GM12878 (cell line): ENCODE measurements at regions not wholly inside any gene's neighbourhood (a gene's known extent, or its start where the extent isn't known, plus 50 kb on each side); places are given as distances from the start of the nearest gene placed in this dataset.

Experiments used
- ATAC-seq: fragments of 200-7000 bp; cut with Tn5 transposase; 3 replicates; pipeline ENCODE4 v1.9.1; 2020; ENCODE audit warnings: mild to moderate bottlenecking, moderate library complexity
- BruUV-seq: library from RNA; stranded (reverse); fragments of 400-500 nt; replicated peaks from 2 replicates; lab custom pipeline; 2021; lab: Mats Ljungman, UMichigan
- CTCF ChIA-PET: fragments of 300-600 bp; sonication (Branson Sonifier 250); formaldehyde crosslinking; extraction: SDS; loops from one replicate; lab custom pipeline; 2021; ENCODE audit warnings: inconsistent platforms; lab: Yijun Ruan, JAX
- POLR2A ChIA-PET: fragments of 350-600 bp; formaldehyde crosslinking; extraction: SDS; loops from one replicate; lab custom pipeline; 2021; ENCODE audit warnings: inconsistent platforms; lab: Charles Lee
- RAD21 ChIA-PET: fragments of 300-600 bp; sonication (Branson Sonifier 250); formaldehyde crosslinking; loops from one replicate; lab custom pipeline; 2023; ENCODE audit warnings: antibody characterized with exemption; ENCODE audit not compliant: unreplicated experiment; lab: Charles Lee
- SMC1A ChIA-PET: fragments of 300-600 bp; sonication (Branson Sonifier 250); formaldehyde crosslinking; loops from one replicate; lab custom pipeline; 2023; ENCODE audit not compliant: unreplicated experiment, uncharacterized antibody; lab: Charles Lee
- DNase-seq: peaks from one replicate; pipeline ENCODE4 v3.0.0-alpha.2; 2011; ENCODE audit warnings: low read depth, low spot score
- FAIRE-seq: peaks from 3 replicates; lab custom pipeline; 2011; peaks lifted over from hg19 to GRCh38; lab: Jason Lieb, UNC
- H2AFZ ChIP-seq: 2 replicates; pipeline ENCODE4 v1.6.0; 2011; ENCODE audit warnings: low read depth, low read length, control low read depth; ENCODE audit not compliant: control insufficient read depth
- H3K27ac ChIP-seq: 2 replicates; pipeline ENCODE4 v1.5.1; 2011; ENCODE audit warnings: control low read depth; ENCODE audit not compliant: control insufficient read depth, insufficient read depth
- H3K27me3 ChIP-seq, 2 experiments: replicated peaks in 1 of 2; 2 replicates each; pipeline versions ENCODE4 v1.6.0 to v1.6.1; 2011; ENCODE audit warnings: low read length in 1 of 2; ENCODE audit not compliant: control insufficient read depth in 2 of 2, insufficient read depth in 2 of 2
- H3K36me3 ChIP-seq, 2 experiments: 2 replicates each; pipeline ENCODE4 v1.5.1; 2011; ENCODE audit warnings: low read length in 1 of 2; ENCODE audit not compliant: control insufficient read depth in 2 of 2, insufficient read depth in 2 of 2
- H3K4me1 ChIP-seq: 2 replicates; pipeline ENCODE4 v1.6.1; 2011; ENCODE audit warnings: mild to moderate bottlenecking, low read length, moderate library complexity, mixed read lengths; ENCODE audit not compliant: control insufficient read depth, insufficient read depth
- H3K4me2 ChIP-seq: 2 replicates; pipeline ENCODE4 v1.6.0; 2011; ENCODE audit warnings: control low read depth; ENCODE audit not compliant: control insufficient read depth, insufficient read depth
- H3K4me3 ChIP-seq: fragments of 200-600 bp; sonication (generic); 2 replicates; pipeline ENCODE4 v1.5.1; 2016
- H3K79me2 ChIP-seq: 2 replicates; pipeline ENCODE4 v1.6.0; 2011; ENCODE audit warnings: low read length; ENCODE audit not compliant: control insufficient read depth, insufficient read depth
- H3K9ac ChIP-seq: 2 replicates; pipeline ENCODE4 v1.8.0; 2011; ENCODE audit warnings: low read length, control low read depth, mixed read lengths; ENCODE audit not compliant: control insufficient read depth, insufficient read depth
- H3K9me3 ChIP-seq: replicated peaks from 3 replicates; pipeline ENCODE4 v1.5.1; 2011; ENCODE audit warnings: mild to moderate bottlenecking, low read length; ENCODE audit not compliant: control insufficient read depth, insufficient read depth
- H4K20me1 ChIP-seq: 2 replicates; pipeline ENCODE4 v1.6.0; 2011; ENCODE audit not compliant: control insufficient read depth, insufficient read depth
- EGR1 ChIP-seq, 2 experiments: IDR thresholded peaks; 1 replicate in 1 of 2; 2 replicates in 1 of 2; pipeline ENCODE4 v1.6.1; 2011 to 2012; ENCODE audit warnings: low read depth in 2 of 2, low read length in 2 of 2, borderline replicate concordance in 1 of 2, mild to moderate bottlenecking in 1 of 2, moderate library complexity in 1 of 2
- IKZF1 ChIP-seq: fragments of 450-650 bp; conservative IDR thresholded peaks from 2 replicates; pipeline ENCODE4 v1.6.1; 2017; ENCODE audit warnings: antibody characterized with exemption, mild to moderate bottlenecking
- POLR2AphosphoS2 ChIP-seq: IDR thresholded peaks from 2 replicates; pipeline ENCODE4 v1.6.1; 2011; ENCODE audit warnings: low read depth, mild to moderate bottlenecking, low read length, improper control_type of control experiment, moderate library complexity
- POLR2AphosphoS5 ChIP-seq: IDR thresholded peaks from 2 replicates; pipeline ENCODE4 v1.6.1; 2011; ENCODE audit warnings: mild to moderate bottlenecking, low read length, inconsistent platforms
- RAD21 ChIP-seq: IDR thresholded peaks from 2 replicates; pipeline ENCODE4 v1.6.1; 2011; ENCODE audit warnings: mild to moderate bottlenecking, low read depth, low read length, moderate library complexity; ENCODE audit not compliant: insufficient read depth
- RFX5 ChIP-seq: IDR thresholded peaks from 2 replicates; pipeline ENCODE4 v1.6.1; 2011; ENCODE audit warnings: low read depth, low read length, improper control_type of control experiment
- RUNX3 ChIP-seq: IDR thresholded peaks from 2 replicates; pipeline ENCODE4 v1.6.1; 2012; ENCODE audit warnings: low read length, inconsistent platforms
- USF2 ChIP-seq: IDR thresholded peaks from 2 replicates; pipeline ENCODE4 v1.6.1; 2011; ENCODE audit warnings: low read depth, low read length, improper control_type of control experiment, borderline replicate concordance
- ZBTB4 ChIP-seq: fragments of 450-650 bp; formaldehyde crosslinking; IDR thresholded peaks from 2 replicates; pipeline ENCODE4 v1.4.0; 2022; ENCODE audit warnings: mild to moderate bottlenecking, moderate library complexity
- WGBS: methylation state at CpG from one replicate; pipeline ENCODE4 v1.1.6; 2016; ENCODE audit warnings: low lambda C conversion rate; ENCODE audit not compliant: insufficient replicate concordance, insufficient coverage; ENCODE audit errors: missing lambda C conversion rate; 5-methylcytosine and 5-hydroxymethylcytosine counted together
- in situ Hi-C: fragments of 300-500 bp; cut with MboI; formaldehyde crosslinking; loops from 9 replicates; pipeline ENCODE4 v1.14.3; 2018; ENCODE audit warnings: mixed read lengths
- intact Hi-C: fragments of 100-400 bp; cut with micrococcal nuclease; formaldehyde crosslinking; loops from one replicate; pipeline ENCODE4 v1.14.2; 2022; ENCODE audit not compliant: unreplicated experiment
- TF ChIP-seq, protein P1 (sequence below): IDR thresholded peaks from 2 replicates; pipeline ENCODE4 v1.6.1; 2012; ENCODE audit warnings: low read depth, low read length, improper control_type of control experiment
- TF ChIP-seq, protein P2 (sequence below), 3 experiments: IDR thresholded peaks in 2 of 3; conservative IDR thresholded peaks in 1 of 3; 2 replicates each; pipeline ENCODE4 v1.5.1; 2011; ENCODE audit warnings: low read depth in 3 of 3, low read length in 3 of 3, mild to moderate bottlenecking in 3 of 3, control low read depth in 2 of 3, moderate library complexity in 2 of 3, inconsistent platforms in 1 of 3, mixed read lengths in 1 of 3; ENCODE audit not compliant: control insufficient read depth in 2 of 3, insufficient read depth in 1 of 3; ENCODE audit errors: extremely low read depth in 1 of 3

DNA sequence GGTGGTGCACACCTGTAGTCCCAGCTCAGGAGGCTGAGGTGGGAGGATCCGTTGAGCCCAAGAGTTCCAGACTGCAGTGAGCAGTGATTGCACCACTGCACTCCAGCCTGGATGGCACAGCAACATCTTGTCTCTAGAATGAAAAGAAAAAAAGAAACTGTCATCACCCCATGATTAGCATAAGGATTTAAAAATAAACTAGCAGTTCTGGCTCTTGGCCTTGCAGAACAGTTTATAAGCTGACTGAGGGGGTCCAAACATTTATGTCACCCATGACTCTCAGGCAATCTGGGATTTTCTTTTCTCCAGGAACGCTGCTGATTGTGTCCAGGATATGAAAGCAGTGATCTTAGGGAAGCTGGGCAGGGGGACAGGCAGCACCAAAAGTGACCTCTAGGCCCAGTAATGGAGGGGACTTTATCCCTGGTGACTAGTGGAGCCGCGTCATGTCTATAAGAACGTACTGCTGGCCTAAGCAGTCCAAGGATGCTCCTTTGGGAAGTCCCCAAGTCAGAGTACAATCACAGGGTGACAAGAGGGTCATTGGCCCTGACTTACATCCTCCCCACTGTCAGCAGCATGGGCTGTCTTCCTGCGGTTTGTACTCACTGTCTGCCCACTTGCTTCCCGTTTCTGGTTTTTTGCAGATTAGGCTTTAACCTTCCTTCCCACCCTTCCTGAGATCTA lies 177.4 kb downstream of the ARHGAP12 start:
- no TSS peak for BruUV-seq
- TF ChIP-seq, protein P1, sequence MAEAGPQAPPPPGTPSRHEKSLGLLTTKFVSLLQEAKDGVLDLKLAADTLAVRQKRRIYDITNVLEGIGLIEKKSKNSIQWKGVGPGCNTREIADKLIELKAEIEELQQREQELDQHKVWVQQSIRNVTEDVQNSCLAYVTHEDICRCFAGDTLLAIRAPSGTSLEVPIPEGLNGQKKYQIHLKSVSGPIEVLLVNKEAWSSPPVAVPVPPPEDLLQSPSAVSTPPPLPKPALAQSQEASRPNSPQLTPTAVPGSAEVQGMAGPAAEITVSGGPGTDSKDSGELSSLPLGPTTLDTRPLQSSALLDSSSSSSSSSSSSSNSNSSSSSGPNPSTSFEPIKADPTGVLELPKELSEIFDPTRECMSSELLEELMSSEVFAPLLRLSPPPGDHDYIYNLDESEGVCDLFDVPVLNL: no peak
- TF ChIP-seq, protein P2, sequence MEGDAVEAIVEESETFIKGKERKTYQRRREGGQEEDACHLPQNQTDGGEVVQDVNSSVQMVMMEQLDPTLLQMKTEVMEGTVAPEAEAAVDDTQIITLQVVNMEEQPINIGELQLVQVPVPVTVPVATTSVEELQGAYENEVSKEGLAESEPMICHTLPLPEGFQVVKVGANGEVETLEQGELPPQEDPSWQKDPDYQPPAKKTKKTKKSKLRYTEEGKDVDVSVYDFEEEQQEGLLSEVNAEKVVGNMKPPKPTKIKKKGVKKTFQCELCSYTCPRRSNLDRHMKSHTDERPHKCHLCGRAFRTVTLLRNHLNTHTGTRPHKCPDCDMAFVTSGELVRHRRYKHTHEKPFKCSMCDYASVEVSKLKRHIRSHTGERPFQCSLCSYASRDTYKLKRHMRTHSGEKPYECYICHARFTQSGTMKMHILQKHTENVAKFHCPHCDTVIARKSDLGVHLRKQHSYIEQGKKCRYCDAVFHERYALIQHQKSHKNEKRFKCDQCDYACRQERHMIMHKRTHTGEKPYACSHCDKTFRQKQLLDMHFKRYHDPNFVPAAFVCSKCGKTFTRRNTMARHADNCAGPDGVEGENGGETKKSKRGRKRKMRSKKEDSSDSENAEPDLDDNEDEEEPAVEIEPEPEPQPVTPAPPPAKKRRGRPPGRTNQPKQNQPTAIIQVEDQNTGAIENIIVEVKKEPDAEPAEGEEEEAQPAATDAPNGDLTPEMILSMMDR (IDR thresholded peaks at IDR 0.05 in 2 of 3, conservative IDR thresholded peaks at IDR 0.05 in 1 of 3; ENCODE audit: control insufficient read depth in 2 of 3, extremely low read depth in 1 of 3, insufficient read depth in 1 of 3, low read depth in 3 of 3, low read length in 3 of 3): no peak
- 0 out of 2 replicates have a peak, but pooled peaks have one; percentile 37 for TF ChIP-seq IKZF1
- no peak for TF ChIP-seq POLR2AphosphoS5
- no peak for TF ChIP-seq ZBTB4 (CRISPR knock-in tag)
- TF ChIP-seq POLR2AphosphoS2: no peak
- no peak for TF ChIP-seq USF2
- TF ChIP-seq EGR1 (IDR thresholded peaks at IDR 0.05; ENCODE audit: borderline replicate concordance in 1 of 2, low read depth in 2 of 2, low read length in 2 of 2): no peak
- no peak for TF ChIP-seq RAD21
- no peak for TF ChIP-seq RFX5
- peak; percentile 41; the same call in 1 of the 2 replicates for TF ChIP-seq RUNX3
- no peak overlapping the region for H3K4me2 ChIP-seq
- 0 out of 2 replicates have a peak overlapping the region, but pooled peaks have one; percentile 17 for H2AFZ ChIP-seq
- in situ Hi-C loops (no loop called here), intact Hi-C loops (loop anchor here (10.0 kb wide), 1 partner anchor 146 kb away; no protein-coding TSS in a partner anchor)
- no peak for DNase-seq
- H3K79me2 ChIP-seq: no peaks in the 10 kb centered on the region
- SMC1A ChIA-PET: interaction anchor here (0.5 to 1.9 kb wide), 3 partner anchors 9 to 130 kb away, joined by 3 to 5 read pairs (median 4); no protein-coding TSS in a partner anchor
- H3K9ac ChIP-seq: no peak overlapping the region
- H3K36me3 ChIP-seq: no peaks in the 10 kb centered on the region
- H4K20me1 ChIP-seq: no peaks in the 10 kb centered on the region
- RAD21 ChIA-PET: no interaction called here
- CTCF ChIA-PET: interaction anchor here (0.7 to 1.3 kb wide), 3 partner anchors 19 to 42 kb away, joined by 4 to 5 read pairs (median 4); no protein-coding TSS in a partner anchor
- no peaks in the 10 kb centered on the region for H3K9me3 ChIP-seq
- no peak overlapping the region for H3K4me3 ChIP-seq
- POLR2A ChIA-PET: no interaction called here
- no peaks in the 10 kb centered on the region for H3K27me3 ChIP-seq
- 62% methylated on average over 7 of the region's 7 CpGs for WGBS
- ATAC-seq: peak; percentile 25; the same call in 2 of the 3 replicates
- no peak overlapping the region for H3K27ac ChIP-seq
- peaks cover 2% of the 10 kb centered on the region for H3K4me1 ChIP-seq
- FAIRE-seq: peak; percentile 13
